ENCODE measurements at regions not wholly inside any gene's neighbourhood (a gene's known extent, or its start where the extent isn't known, plus 50 kb on each side); places are given as distances from the start of the nearest gene placed in this dataset.

DNA sequence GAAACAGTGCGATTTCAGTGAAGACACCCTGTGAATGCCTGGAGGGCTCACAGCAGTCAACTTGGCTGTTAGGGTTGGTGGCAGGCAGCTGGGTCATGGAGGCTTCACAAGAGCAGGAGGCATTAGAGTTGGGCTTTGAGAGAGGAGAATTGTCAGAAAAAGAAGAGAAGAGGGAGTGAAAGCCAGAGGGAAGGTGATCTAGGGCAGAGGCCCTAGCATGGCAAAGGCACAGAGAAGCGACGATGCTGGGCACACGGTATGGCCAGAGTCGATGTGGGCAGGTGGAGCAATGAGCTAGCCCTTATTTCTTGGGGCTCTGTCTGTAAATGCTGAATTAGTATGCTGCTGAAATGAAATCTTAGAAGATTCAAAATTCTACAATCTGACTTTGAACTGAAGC, 52.6 kb upstream of the OLFM4 start:
- DNase-seq (ENCODE audit: low spot score): no peak

DNA sequence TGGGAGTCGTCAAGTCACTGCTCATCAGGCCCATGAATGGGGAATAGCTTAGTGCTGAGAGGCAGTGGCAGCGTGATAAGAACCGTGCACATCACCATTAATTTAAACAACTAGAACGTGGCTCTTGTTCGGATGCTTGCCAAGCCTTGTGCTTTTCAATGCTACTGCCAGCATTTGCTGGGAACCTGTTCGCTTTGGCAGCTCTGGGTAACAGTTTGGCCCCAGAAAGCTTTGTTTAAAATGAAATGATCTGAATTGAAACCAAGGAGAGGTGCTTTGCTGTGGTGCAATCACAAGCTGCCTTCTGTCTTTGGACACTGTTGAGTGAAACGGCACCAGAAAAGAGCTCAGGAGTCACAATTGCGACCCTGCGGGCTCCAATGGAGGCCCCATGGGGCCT, 53.5 kb upstream of the OLFM4 start:
- no peak for DNase-seq (ENCODE audit: low spot score)

DNA sequence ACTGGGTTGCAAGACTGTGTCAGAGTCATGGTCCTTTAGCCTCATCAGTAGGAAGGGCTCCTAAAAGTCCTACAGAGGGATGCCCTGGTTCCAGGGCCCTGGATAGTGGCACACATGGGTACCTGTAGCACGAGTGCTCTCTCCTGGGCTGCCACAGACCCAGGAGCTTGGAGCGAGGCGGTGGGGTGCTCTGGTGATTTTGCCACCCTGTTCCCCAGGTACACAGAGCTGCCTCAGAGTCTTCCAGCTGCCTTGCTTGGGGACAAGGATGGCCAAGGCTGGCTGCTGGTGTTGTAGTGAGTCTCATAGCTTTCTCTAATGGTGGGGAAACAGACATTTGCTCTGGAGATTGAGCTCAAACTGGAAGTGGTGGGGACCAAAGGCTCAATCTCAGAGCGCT, 53.9 kb upstream of the OLFM4 start:
- no peak for DNase-seq (ENCODE audit: low spot score)

GRCh38 chr13:52969373-52969772, 59.2 kb upstream of the OLFM4 start:
- no peak for DNase-seq (ENCODE audit: low spot score)

GRCh38 chr13:52968074-52968700, 60.4 kb upstream of the OLFM4 start:
- peak; percentile 69 for DNase-seq (ENCODE audit: low spot score)

DNA sequence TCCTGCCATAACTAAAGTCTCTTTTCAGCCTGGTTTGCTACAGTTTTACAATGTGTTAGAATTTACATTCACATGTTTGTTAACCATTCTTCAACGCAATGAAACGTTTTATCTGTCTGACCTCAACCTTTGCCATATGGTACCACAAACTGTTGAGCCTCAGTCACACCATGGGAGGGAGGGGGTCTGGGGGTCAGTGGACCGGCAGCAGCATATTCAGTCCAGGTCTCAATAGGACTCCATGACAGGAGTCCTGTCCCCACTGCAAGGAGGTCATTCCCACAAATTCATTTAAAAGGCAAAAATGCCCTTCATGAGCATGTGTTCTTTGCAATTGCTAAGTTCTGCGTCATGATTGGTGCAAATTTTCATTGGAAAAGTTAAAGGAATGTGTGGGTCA, 66.6 kb upstream of the OLFM4 start:
- no peak for DNase-seq (ENCODE audit: low spot score)

- no peak for DNase-seq (ENCODE audit: low spot score)
These were observed 67.2 kb upstream of the OLFM4 start for GRCh38 chr13:52961256-52961910.

- no peak for DNase-seq (ENCODE audit: low spot score)
These were observed 73.1 kb upstream of the OLFM4 start for GRCh38 chr13:52955472-52955874.

GRCh38 chr13:52954838-52955237, 73.8 kb upstream of the OLFM4 start:
- DNase-seq (ENCODE audit: low spot score): no peak

DNA sequence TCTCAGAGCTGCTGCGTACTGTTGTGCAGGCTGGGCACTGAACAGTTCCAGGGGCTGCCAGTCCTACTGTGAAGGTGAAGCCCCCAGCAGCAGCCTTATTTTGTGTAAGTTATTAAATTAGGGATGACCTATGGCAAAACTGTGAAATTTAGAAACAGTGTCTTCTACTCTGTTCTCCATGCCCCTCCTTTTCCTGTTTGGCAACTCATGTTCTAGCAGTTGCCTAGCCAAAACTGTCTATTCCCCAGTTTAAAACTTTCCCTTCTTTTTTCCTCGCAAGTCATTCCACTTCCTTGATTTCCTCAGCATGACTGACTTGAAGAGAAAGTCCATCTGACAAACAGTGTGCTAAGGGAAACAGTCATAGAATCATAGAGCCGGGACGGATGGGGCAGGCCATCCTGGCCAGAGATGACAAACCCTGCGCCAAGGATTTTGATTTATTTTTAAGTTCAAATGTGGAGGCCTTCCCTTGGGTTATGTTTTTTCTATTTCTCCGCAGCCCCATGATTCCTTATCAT, 78.1 kb upstream of the OLFM4 start:
- DNase-seq (ENCODE audit: low spot score): no peak

- no peak for DNase-seq (ENCODE audit: low spot score)
These were observed 78.9 kb upstream of the OLFM4 start for GRCh38 chr13:52949742-52950141.

- no peak for DNase-seq (ENCODE audit: low spot score)
These were observed 79.6 kb upstream of the OLFM4 start for GRCh38 chr13:52949044-52949443.

GRCh38 chr13:52947921-52948373, 80.7 kb upstream of the OLFM4 start:
- DNase-seq (ENCODE audit: low spot score): no peak

- no peak for DNase-seq (ENCODE audit: low spot score)
These were observed 83.3 kb upstream of the OLFM4 start for GRCh38 chr13:52945348-52945747.

DNA sequence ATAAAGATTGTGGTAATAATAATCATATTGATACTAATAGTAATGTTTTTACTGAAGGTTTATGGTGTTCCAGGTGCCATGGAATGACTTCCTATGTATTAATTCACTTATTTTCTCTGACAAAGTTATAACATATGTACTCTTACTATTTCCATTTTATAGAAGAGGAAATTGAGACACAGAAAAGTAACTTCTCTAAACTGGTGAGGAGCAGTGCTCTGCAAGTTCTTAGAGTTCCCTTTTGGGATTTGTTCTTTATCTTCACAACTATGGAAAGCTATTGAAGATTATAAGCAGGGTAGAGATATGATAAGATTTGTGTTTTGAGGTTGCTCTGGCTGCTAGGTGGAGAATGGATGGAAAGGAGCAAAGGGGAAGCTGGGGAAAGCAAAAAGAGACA, 83.9 kb upstream of the OLFM4 start:
- DNase-seq (ENCODE audit: low spot score): no peak

- DNase-seq (ENCODE audit: low spot score): no peak
These were observed 89.6 kb upstream of the PCDH8 start for GRCh38 chr13:52938065-52938464.

DNA sequence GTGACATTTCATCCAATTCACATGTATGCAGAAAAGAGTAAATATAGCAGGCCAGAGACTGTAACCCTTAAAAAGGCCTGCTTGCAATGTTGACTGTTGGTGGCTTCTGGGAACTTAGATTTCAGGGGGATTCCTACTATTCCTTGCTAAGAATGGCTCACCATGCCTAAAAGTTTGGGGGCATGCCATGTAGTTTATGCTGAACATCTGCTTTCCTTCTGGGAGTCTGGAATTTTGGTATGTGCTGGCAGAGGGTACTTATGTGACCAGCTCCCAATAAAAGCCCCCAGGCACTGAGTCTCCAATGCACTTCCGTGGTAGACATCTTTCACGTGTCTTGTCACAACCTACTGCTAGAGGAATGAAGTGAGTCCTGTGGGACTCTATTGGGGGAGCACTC, 88.4 kb upstream of the PCDH8 start:
- DNase-seq (ENCODE audit: low spot score): no peak

- DNase-seq (ENCODE audit: low spot score): no peak
These were observed 85.8 kb upstream of the PCDH8 start for GRCh38 chr13:52934258-52934657.

DNA sequence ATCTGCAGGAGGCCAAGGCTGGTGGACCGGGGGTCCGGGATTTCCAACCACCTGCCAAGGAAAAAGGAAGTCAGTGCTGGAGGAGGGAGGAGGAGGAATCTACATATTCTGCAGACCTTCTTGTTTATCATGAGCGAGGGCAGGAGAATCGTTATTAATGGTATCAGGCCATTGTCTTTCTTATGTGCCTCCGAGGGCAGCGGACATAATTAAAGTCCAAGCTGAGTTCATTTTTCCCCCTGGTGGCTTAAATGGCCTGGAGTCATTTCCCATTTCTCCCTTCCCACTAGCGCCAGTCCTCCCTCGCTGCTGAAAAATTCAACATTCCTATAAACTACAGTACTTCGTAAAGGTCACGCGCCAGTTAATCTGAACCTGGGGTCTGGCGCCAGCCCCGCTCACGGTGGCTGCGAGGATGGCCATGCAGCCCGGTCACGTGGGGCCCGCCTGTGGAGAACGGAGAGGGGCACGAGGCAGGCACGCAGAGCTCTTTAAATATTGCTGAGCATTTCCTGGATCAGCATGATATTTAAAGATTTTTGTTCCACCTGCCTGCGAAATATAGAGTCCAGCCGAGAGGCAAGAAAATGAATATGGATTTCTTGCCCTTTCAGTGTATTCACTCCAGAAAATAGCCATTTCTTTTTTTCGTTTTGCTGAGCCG, 85.2 kb upstream of the PCDH8 start:
- no peak for DNase-seq (ENCODE audit: low spot score)

- no peak for DNase-seq (ENCODE audit: low spot score)
These were observed 84.7 kb upstream of the PCDH8 start for GRCh38 chr13:52933099-52933498.

DNA sequence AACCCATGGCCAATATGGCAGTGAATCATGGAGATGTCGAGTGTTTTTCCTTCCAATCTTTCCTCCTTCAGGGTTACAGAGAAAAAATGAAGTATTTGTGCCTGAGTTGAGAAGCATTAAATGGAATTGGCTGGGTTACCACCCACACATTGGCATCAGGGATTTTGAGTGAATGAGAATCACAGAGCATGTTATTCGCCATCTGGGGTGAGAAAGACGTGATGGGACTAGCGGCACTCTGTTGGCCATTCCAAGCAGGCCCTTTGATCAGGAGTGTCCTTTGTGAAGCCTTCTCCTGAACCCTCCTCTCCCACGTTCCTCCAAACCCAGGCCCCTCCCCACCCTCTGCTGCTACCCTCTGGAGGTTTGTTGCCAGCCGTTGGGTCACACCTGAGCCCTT, 84.2 kb upstream of the PCDH8 start:
- DNase-seq (ENCODE audit: low spot score): no peak

GRCh38 chr13:52931539-52932431, 83.3 kb upstream of the PCDH8 start:
- DNase-seq (ENCODE audit: low spot score): no peak
